K562 (cell line): ENCODE measurements at regions not wholly inside any gene's neighbourhood (a gene's known extent, or its start where the extent isn't known, plus 50 kb on each side); places are given as distances from the start of the nearest gene placed in this dataset.

Experiments used
- ARID2 ChIP-seq: fragments of 450-650 bp; IDR thresholded peaks from 2 replicates; pipeline ENCODE4 v1.6.1; 2017; ENCODE audit warnings: antibody characterized with exemption, mild to moderate bottlenecking
- BHLHE40 ChIP-seq: IDR thresholded peaks from 2 replicates; pipeline ENCODE4 v1.6.1; 2011; ENCODE audit warnings: low read length, improper control_type of control experiment
- BRD4 ChIP-seq: fragments of 200-600 bp; sonication (generic); IDR thresholded peaks from 2 replicates; pipeline ENCODE4 v1.6.1; 2017; ENCODE audit warnings: inconsistent platforms
- JUN ChIP-seq, 2 experiments: sonication (generic) in 1 of 2; formaldehyde crosslinking in 1 of 2; IDR thresholded peaks; 2 replicates each; pipeline versions ENCODE4 v1.6.1 to v1.8.0; 2012 to 2022; ENCODE audit warnings: borderline replicate concordance in 2 of 2, mild to moderate bottlenecking in 2 of 2, improper control_type of control experiment in 1 of 2, low read depth in 1 of 2, low read length in 1 of 2, missing genetic modification reagents in 1 of 2
- JUNB ChIP-seq: fragments of 450-650 bp; formaldehyde crosslinking; conservative IDR thresholded peaks from 2 replicates; pipeline ENCODE4 v1.4.0; 2020; ENCODE audit warnings: mild to moderate bottlenecking
- NFRKB ChIP-seq: fragments of 450-650 bp; IDR thresholded peaks from 2 replicates; pipeline ENCODE4 v1.6.1; 2016; ENCODE audit warnings: low read depth
- PYGO2 ChIP-seq: fragments of 450-650 bp; IDR thresholded peaks from 2 replicates; pipeline ENCODE4 v1.6.1; 2016; ENCODE audit warnings: mild to moderate bottlenecking, missing genetic modification characterization, moderate library complexity, missing compliant biosample characterization
- TBP ChIP-seq: optimal IDR thresholded peaks from 2 replicates; pipeline ENCODE3; 2011; ENCODE audit warnings: low read depth, low read length, improper control_type of control experiment
- ZC3H11A ChIP-seq: IDR thresholded peaks from 2 replicates; pipeline ENCODE4 v1.6.1; 2012; ENCODE audit warnings: low read depth, low read length, improper control_type of control experiment
- ZNF24 ChIP-seq: fragments of 450-650 bp; IDR thresholded peaks from 2 replicates; pipeline ENCODE4 v1.6.1; 2016
- TF ChIP-seq, protein P1 (sequence below): sonication (generic); formaldehyde crosslinking; IDR thresholded peaks from 2 replicates; pipeline ENCODE4 v1.8.1; 2022; ENCODE audit warnings: missing genetic modification reagents
- TF ChIP-seq, protein P2 (sequence below): fragments of 450-650 bp; formaldehyde crosslinking; IDR thresholded peaks from 2 replicates; pipeline ENCODE4 v1.4.0; 2020; ENCODE audit warnings: mild to moderate bottlenecking

DNA sequence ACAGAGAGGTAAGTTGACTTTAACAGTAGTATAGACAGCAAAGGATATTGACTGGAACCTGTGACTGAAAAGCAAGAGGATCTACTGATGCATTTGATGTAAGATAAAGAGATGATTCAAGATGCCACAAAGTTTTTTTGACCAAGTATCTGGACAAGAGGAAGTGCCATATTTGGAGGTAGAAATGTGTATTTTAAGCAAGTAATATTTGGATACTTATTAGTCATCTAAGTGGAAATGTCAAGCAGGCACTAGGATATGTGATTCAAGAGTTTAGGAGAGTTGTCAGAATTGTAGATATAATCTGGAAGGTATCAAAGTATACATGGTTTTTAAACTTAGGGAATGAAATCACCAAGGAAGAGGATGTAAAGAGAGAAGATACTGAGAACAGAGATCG, 686.1 kb upstream of the CHD1 start:
- TF ChIP-seq BRD4 (no peak), ARID2 (no peak), JUN (IDR thresholded peaks at IDR 0.05; ENCODE audit: borderline replicate concordance, low read depth, low read length) (no peak), JUN (CRISPR knock-in tag; IDR thresholded peaks at IDR 0.05; ENCODE audit: borderline replicate concordance) (no peak), ZNF24 (no peak), NFRKB (no peak), TBP (no peak), JUNB (no peak), BHLHE40 (no peak), ZC3H11A (no peak), PYGO2 (tag) (no peak)
- TF ChIP-seq, protein P1, sequence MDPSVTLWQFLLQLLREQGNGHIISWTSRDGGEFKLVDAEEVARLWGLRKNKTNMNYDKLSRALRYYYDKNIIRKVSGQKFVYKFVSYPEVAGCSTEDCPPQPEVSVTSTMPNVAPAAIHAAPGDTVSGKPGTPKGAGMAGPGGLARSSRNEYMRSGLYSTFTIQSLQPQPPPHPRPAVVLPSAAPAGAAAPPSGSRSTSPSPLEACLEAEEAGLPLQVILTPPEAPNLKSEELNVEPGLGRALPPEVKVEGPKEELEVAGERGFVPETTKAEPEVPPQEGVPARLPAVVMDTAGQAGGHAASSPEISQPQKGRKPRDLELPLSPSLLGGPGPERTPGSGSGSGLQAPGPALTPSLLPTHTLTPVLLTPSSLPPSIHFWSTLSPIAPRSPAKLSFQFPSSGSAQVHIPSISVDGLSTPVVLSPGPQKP (CRISPR knock-in tag) = no peak
- TF ChIP-seq, protein P2, sequence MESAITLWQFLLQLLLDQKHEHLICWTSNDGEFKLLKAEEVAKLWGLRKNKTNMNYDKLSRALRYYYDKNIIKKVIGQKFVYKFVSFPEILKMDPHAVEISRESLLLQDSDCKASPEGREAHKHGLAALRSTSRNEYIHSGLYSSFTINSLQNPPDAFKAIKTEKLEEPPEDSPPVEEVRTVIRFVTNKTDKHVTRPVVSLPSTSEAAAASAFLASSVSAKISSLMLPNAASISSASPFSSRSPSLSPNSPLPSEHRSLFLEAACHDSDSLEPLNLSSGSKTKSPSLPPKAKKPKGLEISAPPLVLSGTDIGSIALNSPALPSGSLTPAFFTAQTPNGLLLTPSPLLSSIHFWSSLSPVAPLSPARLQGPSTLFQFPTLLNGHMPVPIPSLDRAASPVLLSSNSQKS (CRISPR knock-in tag) = no peak
